HCT116 (cell line): ENCODE measurements at regions not wholly inside any gene's neighbourhood (a gene's known extent, or its start where the extent isn't known, plus 50 kb on each side); places are given as distances from the start of the nearest gene placed in this dataset.

Experiments used
- CTCF ChIP-seq, 3 experiments: fragments of 200-600 bp in 1 of 3; sonication (generic) in 1 of 3; IDR thresholded peaks in 2 of 3; conservative IDR thresholded peaks in 1 of 3; 2 replicates each; pipeline ENCODE4 v1.5.1; 2012 to 2017; ENCODE audit warnings: low read depth in 2 of 3, low read length in 2 of 3, antibody characterized with exemption in 1 of 3, borderline replicate concordance in 1 of 3, control low read depth in 1 of 3, mild to moderate bottlenecking in 1 of 3, mixed read lengths in 1 of 3, mixed run types in 1 of 3, moderate library complexity in 1 of 3; ENCODE audit not compliant: insufficient read depth in 1 of 3
- EZH2 ChIP-seq: fragments of 200-600 bp; sonication (generic); IDR thresholded peaks from 2 replicates; pipeline ENCODE4 v1.6.1; 2017; ENCODE audit warnings: antibody characterized with exemption, mixed run types
- MAX ChIP-seq: IDR thresholded peaks from 2 replicates; pipeline ENCODE4 v1.6.1; 2012
- POLR2A ChIP-seq: IDR thresholded peaks from 2 replicates; pipeline ENCODE4 v1.7.0; 2011; ENCODE audit warnings: borderline replicate concordance; ENCODE audit not compliant: insufficient read depth, insufficient read length; ENCODE audit errors: extremely low read depth
- SIN3A ChIP-seq: IDR thresholded peaks from 2 replicates; pipeline ENCODE4 v1.6.1; 2012; ENCODE audit warnings: low read depth
- SRF ChIP-seq: IDR thresholded peaks from 2 replicates; pipeline ENCODE4 v1.6.1; 2012; ENCODE audit warnings: low read depth
- ZFX ChIP-seq: fragments of 450-650 bp; IDR thresholded peaks from 2 replicates; pipeline ENCODE4 v1.6.1; 2017

GRCh38 chr4:79653871-79654270 is 245.8 kb upstream of the GK2 start:
- no peak for TF ChIP-seq CTCF (IDR thresholded peaks at IDR 0.05 in 2 of 3, conservative IDR thresholded peaks at IDR 0.05 in 1 of 3; ENCODE audit: borderline replicate concordance in 1 of 3, insufficient read depth in 1 of 3, low read depth in 2 of 3, low read length in 2 of 3)
- TF ChIP-seq ZFX = no peak
- no peak for TF ChIP-seq SIN3A
- TF ChIP-seq POLR2A = no peak
- TF ChIP-seq SRF = no peak
- TF ChIP-seq MAX = no peak
- no peak for TF ChIP-seq EZH2
